ENCODE measurements at regions not wholly inside any gene's neighbourhood (a gene's known extent, or its start where the extent isn't known, plus 50 kb on each side); places are given as distances from the start of the nearest gene placed in this dataset.

DNA sequence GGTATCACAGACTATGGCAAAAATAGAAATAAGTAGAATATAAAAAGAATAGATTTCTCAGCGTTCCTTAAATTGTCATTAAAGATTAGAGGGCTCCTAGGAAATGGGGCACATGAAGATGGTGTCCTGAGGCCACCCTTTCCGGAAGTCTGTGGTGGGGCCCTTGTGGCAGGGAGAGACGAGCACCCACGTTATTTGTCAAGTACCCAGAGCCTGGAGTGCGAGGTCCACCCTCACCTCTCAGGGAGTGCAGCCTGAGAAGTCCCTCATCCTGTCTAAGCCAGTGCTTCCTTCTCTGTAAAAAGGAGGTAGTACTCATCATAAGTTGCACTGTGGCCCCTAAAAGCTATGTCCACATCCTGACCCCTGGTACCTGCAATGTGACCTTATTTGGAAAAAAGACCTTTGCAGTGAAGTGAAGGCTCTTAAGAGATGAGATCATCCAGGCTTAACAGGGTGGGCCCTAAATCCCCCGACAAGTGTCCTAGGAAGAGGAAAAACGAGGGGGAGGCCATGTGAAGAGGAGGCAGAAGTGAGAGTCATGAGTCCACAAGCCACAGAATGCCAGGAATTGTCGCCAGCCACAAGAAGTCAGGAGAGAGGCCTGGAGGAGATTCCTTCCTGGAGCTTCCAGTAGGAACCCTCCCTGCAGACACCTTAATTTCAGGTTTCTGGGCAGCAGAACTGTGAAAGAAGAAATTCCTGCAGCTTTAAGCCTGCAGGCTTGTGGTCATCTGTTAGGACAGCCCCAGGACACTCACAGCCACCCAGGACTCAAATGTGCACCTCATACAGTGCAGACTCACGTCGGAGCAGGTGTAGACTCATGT lies 76.8 kb upstream of the CCND1 start:
- BruUV-seq (replicated peaks), result no TSS peak
- DNase-seq (ENCODE audit: low read depth, low spot score) (no peak), ATAC-seq (no peak), FAIRE-seq (no peak)
- no peak overlapping the region for H2AFZ ChIP-seq (ENCODE audit: control insufficient read depth, low read depth, low read length)
- no peaks in the 10 kb centered on the region for H3K36me3 ChIP-seq (ENCODE audit: control insufficient read depth in 2 of 2, insufficient read depth in 2 of 2, low read length in 1 of 2)
- in situ Hi-C loops (cut with MboI) (no loop called here), intact Hi-C loops (cut with micrococcal nuclease; ENCODE audit: unreplicated experiment) (no loop called here)
- SMC1A ChIA-PET (ENCODE audit: uncharacterized antibody, unreplicated experiment), result no interaction called here
- CTCF ChIA-PET, result no interaction called here
- no peak overlapping the region for H3K4me3 ChIP-seq
- no peak overlapping the region for H3K27ac ChIP-seq (ENCODE audit: control insufficient read depth, insufficient read depth)
- H3K27me3 ChIP-seq (replicated peaks in 1 of 2; ENCODE audit: control insufficient read depth in 2 of 2, insufficient read depth in 2 of 2, low read length in 1 of 2), result no peaks in the 10 kb centered on the region; a peak in 1 of 4 replicates
- WGBS (ENCODE audit: insufficient coverage, insufficient replicate concordance, low lambda C conversion rate, missing lambda C conversion rate), result 19% methylated on average over 10 of the region's 10 CpGs
- H3K9me3 ChIP-seq (replicated peaks; ENCODE audit: control insufficient read depth, insufficient read depth, low read length), result no peaks in the 10 kb centered on the region; the same call in 2 of the 3 replicates
- TF ChIP-seq ETV6 (conservative IDR thresholded peaks at IDR 0.05 in 1 of 2, IDR thresholded peaks at IDR 0.05 in 1 of 2; ENCODE audit: borderline replicate concordance in 1 of 2, low read depth in 1 of 2), result no peak
- no peak for TF ChIP-seq NFIC (IDR thresholded peaks at IDR 0.05; ENCODE audit: low read depth, low read length)
- TF ChIP-seq, protein P1, sequence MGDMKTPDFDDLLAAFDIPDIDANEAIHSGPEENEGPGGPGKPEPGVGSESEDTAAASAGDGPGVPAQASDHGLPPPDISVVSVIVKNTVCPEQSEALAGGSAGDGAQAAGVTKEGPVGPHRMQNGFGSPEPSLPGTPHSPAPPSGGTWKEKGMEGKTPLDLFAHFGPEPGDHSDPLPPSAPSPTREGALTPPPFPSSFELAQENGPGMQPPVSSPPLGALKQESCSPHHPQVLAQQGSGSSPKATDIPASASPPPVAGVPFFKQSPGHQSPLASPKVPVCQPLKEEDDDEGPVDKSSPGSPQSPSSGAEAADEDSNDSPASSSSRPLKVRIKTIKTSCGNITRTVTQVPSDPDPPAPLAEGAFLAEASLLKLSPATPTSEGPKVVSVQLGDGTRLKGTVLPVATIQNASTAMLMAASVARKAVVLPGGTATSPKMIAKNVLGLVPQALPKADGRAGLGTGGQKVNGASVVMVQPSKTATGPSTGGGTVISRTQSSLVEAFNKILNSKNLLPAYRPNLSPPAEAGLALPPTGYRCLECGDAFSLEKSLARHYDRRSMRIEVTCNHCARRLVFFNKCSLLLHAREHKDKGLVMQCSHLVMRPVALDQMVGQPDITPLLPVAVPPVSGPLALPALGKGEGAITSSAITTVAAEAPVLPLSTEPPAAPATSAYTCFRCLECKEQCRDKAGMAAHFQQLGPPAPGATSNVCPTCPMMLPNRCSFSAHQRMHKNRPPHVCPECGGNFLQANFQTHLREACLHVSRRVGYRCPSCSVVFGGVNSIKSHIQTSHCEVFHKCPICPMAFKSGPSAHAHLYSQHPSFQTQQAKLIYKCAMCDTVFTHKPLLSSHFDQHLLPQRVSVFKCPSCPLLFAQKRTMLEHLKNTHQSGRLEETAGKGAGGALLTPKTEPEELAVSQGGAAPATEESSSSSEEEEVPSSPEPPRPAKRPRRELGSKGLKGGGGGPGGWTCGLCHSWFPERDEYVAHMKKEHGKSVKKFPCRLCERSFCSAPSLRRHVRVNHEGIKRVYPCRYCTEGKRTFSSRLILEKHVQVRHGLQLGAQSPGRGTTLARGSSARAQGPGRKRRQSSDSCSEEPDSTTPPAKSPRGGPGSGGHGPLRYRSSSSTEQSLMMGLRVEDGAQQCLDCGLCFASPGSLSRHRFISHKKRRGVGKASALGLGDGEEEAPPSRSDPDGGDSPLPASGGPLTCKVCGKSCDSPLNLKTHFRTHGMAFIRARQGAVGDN (IDR thresholded peaks at IDR 0.05), result no peak
- TF ChIP-seq JUNB (IDR thresholded peaks at IDR 0.05), result no peak
- TF ChIP-seq, protein P2, sequence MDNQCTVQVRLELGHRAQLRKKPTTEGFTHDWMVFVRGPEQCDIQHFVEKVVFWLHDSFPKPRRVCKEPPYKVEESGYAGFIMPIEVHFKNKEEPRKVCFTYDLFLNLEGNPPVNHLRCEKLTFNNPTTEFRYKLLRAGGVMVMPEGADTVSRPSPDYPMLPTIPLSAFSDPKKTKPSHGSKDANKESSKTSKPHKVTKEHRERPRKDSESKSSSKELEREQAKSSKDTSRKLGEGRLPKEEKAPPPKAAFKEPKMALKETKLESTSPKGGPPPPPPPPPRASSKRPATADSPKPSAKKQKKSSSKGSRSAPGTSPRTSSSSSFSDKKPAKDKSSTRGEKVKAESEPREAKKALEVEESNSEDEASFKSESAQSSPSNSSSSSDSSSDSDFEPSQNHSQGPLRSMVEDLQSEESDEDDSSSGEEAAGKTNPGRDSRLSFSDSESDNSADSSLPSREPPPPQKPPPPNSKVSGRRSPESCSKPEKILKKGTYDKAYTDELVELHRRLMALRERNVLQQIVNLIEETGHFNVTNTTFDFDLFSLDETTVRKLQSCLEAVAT (IDR thresholded peaks at IDR 0.05), result no peak
- no peak for TF ChIP-seq ZNF622 (IDR thresholded peaks at IDR 0.05)
- TF ChIP-seq TCF7 (IDR thresholded peaks at IDR 0.05; ENCODE audit: borderline replicate concordance), result no peak
- TF ChIP-seq RUNX3 (IDR thresholded peaks at IDR 0.05; ENCODE audit: low read length), result no peak
- no peak for TF ChIP-seq NBN (IDR thresholded peaks at IDR 0.05)
- TF ChIP-seq EED (IDR thresholded peaks at IDR 0.05; ENCODE audit: low read depth), result no peak
- TF ChIP-seq YBX1 (IDR thresholded peaks at IDR 0.05), result no peak
- no peak for TF ChIP-seq CHD2 (IDR thresholded peaks at IDR 0.05; ENCODE audit: borderline replicate concordance, low read depth, low read length)
- no peak for TF ChIP-seq ZNF384 (IDR thresholded peaks at IDR 0.05; ENCODE audit: borderline replicate concordance, low read depth, low read length)
- TF ChIP-seq, protein P3, sequence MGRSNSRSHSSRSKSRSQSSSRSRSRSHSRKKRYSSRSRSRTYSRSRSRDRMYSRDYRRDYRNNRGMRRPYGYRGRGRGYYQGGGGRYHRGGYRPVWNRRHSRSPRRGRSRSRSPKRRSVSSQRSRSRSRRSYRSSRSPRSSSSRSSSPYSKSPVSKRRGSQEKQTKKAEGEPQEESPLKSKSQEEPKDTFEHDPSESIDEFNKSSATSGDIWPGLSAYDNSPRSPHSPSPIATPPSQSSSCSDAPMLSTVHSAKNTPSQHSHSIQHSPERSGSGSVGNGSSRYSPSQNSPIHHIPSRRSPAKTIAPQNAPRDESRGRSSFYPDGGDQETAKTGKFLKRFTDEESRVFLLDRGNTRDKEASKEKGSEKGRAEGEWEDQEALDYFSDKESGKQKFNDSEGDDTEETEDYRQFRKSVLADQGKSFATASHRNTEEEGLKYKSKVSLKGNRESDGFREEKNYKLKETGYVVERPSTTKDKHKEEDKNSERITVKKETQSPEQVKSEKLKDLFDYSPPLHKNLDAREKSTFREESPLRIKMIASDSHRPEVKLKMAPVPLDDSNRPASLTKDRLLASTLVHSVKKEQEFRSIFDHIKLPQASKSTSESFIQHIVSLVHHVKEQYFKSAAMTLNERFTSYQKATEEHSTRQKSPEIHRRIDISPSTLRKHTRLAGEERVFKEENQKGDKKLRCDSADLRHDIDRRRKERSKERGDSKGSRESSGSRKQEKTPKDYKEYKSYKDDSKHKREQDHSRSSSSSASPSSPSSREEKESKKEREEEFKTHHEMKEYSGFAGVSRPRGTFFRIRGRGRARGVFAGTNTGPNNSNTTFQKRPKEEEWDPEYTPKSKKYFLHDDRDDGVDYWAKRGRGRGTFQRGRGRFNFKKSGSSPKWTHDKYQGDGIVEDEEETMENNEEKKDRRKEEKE (IDR thresholded peaks at IDR 0.05), result no peak
- no peak for TF ChIP-seq EGR1 (IDR thresholded peaks at IDR 0.05; ENCODE audit: borderline replicate concordance in 1 of 2, low read depth in 2 of 2, low read length in 2 of 2)
- TF ChIP-seq BACH1 (IDR thresholded peaks at IDR 0.05; ENCODE audit: borderline replicate concordance), result no peak
- H3K9ac ChIP-seq (ENCODE audit: control insufficient read depth, insufficient read depth, low read length), result no peak overlapping the region
- no peaks in the 10 kb centered on the region for H4K20me1 ChIP-seq (ENCODE audit: control insufficient read depth, insufficient read depth)
- RAD21 ChIA-PET (ENCODE audit: unreplicated experiment), result no interaction called here
- H3K4me2 ChIP-seq (ENCODE audit: control insufficient read depth, insufficient read depth), result no peak overlapping the region
- H3K4me1 ChIP-seq (ENCODE audit: control insufficient read depth, insufficient read depth, low read length), result no peaks in the 10 kb centered on the region
- H3K79me2 ChIP-seq (ENCODE audit: control insufficient read depth, insufficient read depth, low read length), result no peaks in the 10 kb centered on the region
- POLR2A ChIA-PET, result no interaction called here
